Adrenal gland (tissue), 5 donors: ENCODE measurements at regions not wholly inside any gene's neighbourhood (a gene's known extent, or its start where the extent isn't known, plus 50 kb on each side); places are given as distances from the start of the nearest gene placed in this dataset.

ENCODE experiments used
- POLR2A ChIP-seq, 2 donors: fragments of 450-650 bp; IDR thresholded peaks; one replicate each; pipeline ENCODE4 v1.6.1; 2017; ENCODE audit warnings: antibody characterized with exemption in 2 of 2, mild to moderate bottlenecking in 2 of 2, moderate library complexity in 1 of 2
- TF ChIP-seq, protein P1 (sequence below), 6 experiments: fragments of 450-650 bp in 4 of 6; fragments of 200-600 bp in 2 of 6; sonication (generic) in 1 of 6; IDR thresholded peaks; 1 replicate in 5 of 6; 2 replicates in 1 of 6; pipeline versions ENCODE4 v1.5.1 to v1.8.0; 2016 to 2021; ENCODE audit warnings: antibody characterized with exemption in 6 of 6, mild to moderate bottlenecking in 2 of 6, moderate library complexity in 1 of 6
- donor health status: DM: no; HTN: no; CAD: no.

DNA sequence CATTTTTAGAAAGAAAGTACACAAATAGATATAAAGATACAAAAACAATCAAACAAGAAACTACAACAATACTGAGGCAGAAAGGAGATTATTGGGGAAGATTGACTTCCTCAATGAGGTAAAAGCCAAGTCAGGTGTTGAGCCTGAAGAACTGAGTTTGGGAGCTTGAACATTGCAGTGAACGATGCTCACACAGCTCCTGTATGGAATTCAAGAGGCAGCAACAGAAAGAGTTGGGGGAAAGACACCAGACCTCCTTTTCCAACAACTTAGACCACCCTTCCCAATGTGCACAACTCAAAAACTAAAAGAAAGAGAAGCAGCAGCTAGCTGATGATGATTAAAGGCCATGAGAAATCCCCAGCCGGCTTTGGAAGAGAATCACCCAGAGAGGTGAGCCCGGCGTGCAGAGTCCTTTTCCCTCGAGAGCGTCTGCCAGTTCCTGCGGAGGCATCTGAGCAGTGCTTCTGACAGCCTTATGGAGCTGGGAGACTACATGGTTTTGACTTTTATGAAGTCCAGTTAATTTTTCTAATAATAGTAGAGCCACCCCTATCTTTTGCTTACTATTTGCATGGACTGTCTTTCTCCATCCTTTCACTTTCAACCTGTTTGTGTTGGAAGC is 106.9 kb upstream of the RFX8 start:
- TF ChIP-seq, protein P1, sequence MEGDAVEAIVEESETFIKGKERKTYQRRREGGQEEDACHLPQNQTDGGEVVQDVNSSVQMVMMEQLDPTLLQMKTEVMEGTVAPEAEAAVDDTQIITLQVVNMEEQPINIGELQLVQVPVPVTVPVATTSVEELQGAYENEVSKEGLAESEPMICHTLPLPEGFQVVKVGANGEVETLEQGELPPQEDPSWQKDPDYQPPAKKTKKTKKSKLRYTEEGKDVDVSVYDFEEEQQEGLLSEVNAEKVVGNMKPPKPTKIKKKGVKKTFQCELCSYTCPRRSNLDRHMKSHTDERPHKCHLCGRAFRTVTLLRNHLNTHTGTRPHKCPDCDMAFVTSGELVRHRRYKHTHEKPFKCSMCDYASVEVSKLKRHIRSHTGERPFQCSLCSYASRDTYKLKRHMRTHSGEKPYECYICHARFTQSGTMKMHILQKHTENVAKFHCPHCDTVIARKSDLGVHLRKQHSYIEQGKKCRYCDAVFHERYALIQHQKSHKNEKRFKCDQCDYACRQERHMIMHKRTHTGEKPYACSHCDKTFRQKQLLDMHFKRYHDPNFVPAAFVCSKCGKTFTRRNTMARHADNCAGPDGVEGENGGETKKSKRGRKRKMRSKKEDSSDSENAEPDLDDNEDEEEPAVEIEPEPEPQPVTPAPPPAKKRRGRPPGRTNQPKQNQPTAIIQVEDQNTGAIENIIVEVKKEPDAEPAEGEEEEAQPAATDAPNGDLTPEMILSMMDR (IDR thresholded peaks at IDR 0.05): no peak
- no peak for TF ChIP-seq POLR2A (IDR thresholded peaks at IDR 0.05)
